A673 (cell line): ENCODE measurements at regions not wholly inside any gene's neighbourhood (a gene's known extent, or its start where the extent isn't known, plus 50 kb on each side); places are given as distances from the start of the nearest gene placed in this dataset.

Experiments used
- BruUV-seq: library from RNA; stranded (reverse); fragments of 400-500 nt; replicated peaks from 2 replicates; lab custom pipeline; 2021; lab: Mats Ljungman, UMichigan
- CTCF ChIA-PET: fragments of 300-600 bp; sonication (Branson Sonifier 250); formaldehyde crosslinking; loops from one replicate; lab custom pipeline; 2022; ENCODE audit warnings: antibody characterized with exemption; lab: Charles Lee
- POLR2A ChIA-PET: fragments of 300-600 bp; sonication (Branson Sonifier 250); formaldehyde crosslinking; loops from one replicate; lab custom pipeline; 2022; ENCODE audit warnings: antibody characterized with exemption; ENCODE audit not compliant: low non-redundant PET; lab: Charles Lee
- DNase-seq: peaks from one replicate; pipeline ENCODE4 v3.0.0-alpha.2; 2015; ENCODE audit warnings: low spot score
- H3K27ac ChIP-seq: fragments of 200-600 bp; sonication (generic); 2 replicates; pipeline ENCODE4 v1.5.1; 2016; ENCODE audit warnings: mixed run types, low read depth, mild to moderate bottlenecking, mixed read lengths, antibody characterized with exemption, low read length; ENCODE audit not compliant: poor library complexity, severe bottlenecking
- H3K27me3 ChIP-seq: fragments of 200-600 bp; sonication (generic); replicated peaks from 2 replicates; pipeline ENCODE4 v1.6.1; 2017; ENCODE audit warnings: mixed run types, low read depth, mild to moderate bottlenecking, mixed read lengths, antibody characterized with exemption, low read length; ENCODE audit not compliant: insufficient read depth, poor library complexity
- H3K36me3 ChIP-seq: fragments of 200-600 bp; sonication (generic); 2 replicates; pipeline ENCODE4 v1.6.1; 2016; ENCODE audit warnings: mixed run types, mild to moderate bottlenecking, mixed read lengths, antibody characterized with exemption, low read length; ENCODE audit not compliant: insufficient read depth, poor library complexity, severe bottlenecking
- H3K4me1 ChIP-seq: fragments of 200-600 bp; sonication (generic); 2 replicates; pipeline ENCODE4 v1.6.1; 2017; ENCODE audit warnings: mixed run types, mild to moderate bottlenecking, mixed read lengths, antibody characterized with exemption, low read length; ENCODE audit not compliant: insufficient read depth, poor library complexity, severe bottlenecking
- H3K4me3 ChIP-seq: fragments of 200-600 bp; sonication (generic); 2 replicates; pipeline ENCODE4 v1.5.1; 2016; ENCODE audit warnings: low read depth, mixed run types, mild to moderate bottlenecking, mixed read lengths, low read length; ENCODE audit not compliant: poor library complexity, severe bottlenecking
- H3K9me3 ChIP-seq: fragments of 200-600 bp; sonication (generic); 2 replicates; pipeline ENCODE4 v1.6.1; 2016; ENCODE audit warnings: mixed run types, low read depth, mild to moderate bottlenecking, mixed read lengths, antibody characterized with exemption, low read length; ENCODE audit not compliant: poor library complexity, severe bottlenecking
- CTCF ChIP-seq: fragments of 300-800, 200-600 bp; sonication (generic); conservative IDR thresholded peaks from 2 replicates; pipeline ENCODE4 v1.5.1; 2017; ENCODE audit warnings: low read depth, mild to moderate bottlenecking, antibody characterized with exemption, low read length, moderate library complexity, mixed read lengths
- EZH2 ChIP-seq: fragments of 200-600 bp; sonication (generic); IDR thresholded peaks from 2 replicates; pipeline ENCODE4 v1.6.1; 2017; ENCODE audit warnings: borderline replicate concordance, low read depth, mild to moderate bottlenecking, mixed read lengths, antibody characterized with exemption, low read length; ENCODE audit not compliant: poor library complexity, severe bottlenecking
- intact Hi-C: fragments of 100-400 bp; cut with micrococcal nuclease; formaldehyde crosslinking; loops from one replicate; pipeline ENCODE4 v1.10.0; 2022; ENCODE audit not compliant: unreplicated experiment

GRCh38 chr12:124696693-124697476 is 129.5 kb upstream of the NCOR2 start:
- no TSS peak for BruUV-seq
- ChIA-PET CTCF (no interaction called here), POLR2A (no interaction called here)
- Histone ChIP-seq H3K4me3 (no peak overlapping the region), H3K27ac (no peak overlapping the region), H3K4me1 (peaks cover 13% of the 10 kb centered on the region), H3K9me3 (no peaks in the 10 kb centered on the region), H3K36me3 (no peaks in the 10 kb centered on the region), H3K27me3 (no peaks in the 10 kb centered on the region)
- intact Hi-C loops = no loop called here
- no peak for DNase-seq
- TF ChIP-seq EZH2 (no peak), CTCF (no peak)

- Histone ChIP-seq H3K4me1 (peaks cover 8% of the 10 kb centered on the region), H3K27ac (no peak overlapping the region), H3K27me3 (no peaks in the 10 kb centered on the region), H3K36me3 (no peaks in the 10 kb centered on the region), H3K9me3 (no peaks in the 10 kb centered on the region), H3K4me3 (no peak overlapping the region)
- TF ChIP-seq CTCF (no peak), EZH2 (no peak)
- no TSS peak for BruUV-seq
- CTCF ChIA-PET = no interaction called here
- no peak for DNase-seq
- POLR2A ChIA-PET = no interaction called here
- intact Hi-C loops = no loop called here
Measured at GRCh38 chr12:124695861-124696260, 128.4 kb upstream of the NCOR2 start.

DNA sequence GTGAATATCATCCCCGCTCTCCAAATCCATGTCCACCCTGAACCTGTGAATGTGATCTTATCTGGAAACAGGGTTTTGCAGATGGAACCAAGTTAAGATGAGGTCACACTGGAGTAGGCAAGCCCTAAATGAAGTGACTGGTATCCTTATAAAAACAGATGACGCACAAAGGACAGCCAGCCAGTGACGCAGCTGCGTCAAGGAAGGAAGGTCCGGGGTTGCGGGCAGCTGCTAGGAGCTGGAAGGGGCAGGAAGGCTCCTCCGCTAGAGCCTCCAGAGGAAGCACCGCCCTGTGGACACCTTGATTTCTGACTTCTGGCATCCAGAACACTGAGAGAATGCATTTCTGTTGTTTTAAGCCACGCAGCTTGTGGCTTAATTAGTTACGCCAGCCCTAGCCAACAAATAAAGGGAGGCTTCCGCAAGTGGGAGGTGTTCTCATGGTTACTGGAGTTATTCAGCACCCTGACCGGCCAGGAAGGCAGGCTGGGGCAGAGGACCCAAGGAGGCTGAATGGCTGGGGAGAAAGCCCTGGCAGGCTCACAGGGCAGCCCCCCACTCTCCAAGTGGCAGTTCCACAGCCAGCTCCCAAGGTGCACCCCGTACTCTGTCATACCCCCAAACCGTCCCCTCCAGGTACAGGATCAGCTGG is 127.6 kb upstream of the NCOR2 start:
- DNase-seq = no peak
- intact Hi-C loops = no loop called here
- Histone ChIP-seq H3K9me3 (no peaks in the 10 kb centered on the region), H3K27me3 (no peaks in the 10 kb centered on the region), H3K4me3 (no peak overlapping the region), H3K4me1 (peaks cover 8% of the 10 kb centered on the region), H3K36me3 (no peaks in the 10 kb centered on the region), H3K27ac (no peak overlapping the region)
- TF ChIP-seq CTCF (no peak), EZH2 (no peak)
- BruUV-seq = no TSS peak
- ChIA-PET CTCF (no interaction called here), POLR2A (no interaction called here)
